HG03432 (cell line): ENCODE measurements at regions not wholly inside any gene's neighbourhood (a gene's known extent, or its start where the extent isn't known, plus 50 kb on each side); places are given as distances from the start of the nearest gene placed in this dataset.
A peak's percentile ranks its signal among the peaks of the same experiment; 100 is the strongest.
"Not testable (repeated sequence)": the region's sequence is repeated elsewhere in the genome, so short reads cannot be mapped to it uniquely, and the experiment has no call there.

ENCODE experiments used
- ATAC-seq: cut with Tn5 transposase; IDR thresholded peaks from one replicate; pipeline ENCODE4 v1.9.1; 2021; ENCODE audit warnings: mild to moderate bottlenecking, moderate library complexity; ENCODE audit not compliant: unreplicated experiment

- not testable (repeated sequence) for ATAC-seq
Measured at GRCh38 chr7:153748885-153749284, 303.3 kb upstream of the DPP6 start.

GRCh38 chr7:153765869-153766268 lies 286.3 kb upstream of the DPP6 start:
- ATAC-seq = not testable (repeated sequence)

- not testable (repeated sequence) for ATAC-seq
Measured at GRCh38 chr7:153766926-153767325, 285.3 kb upstream of the DPP6 start.

- ATAC-seq = no peak
Measured at GRCh38 chr7:153772966-153773365, 279.2 kb upstream of the DPP6 start.

GRCh38 chr7:153776940-153777339 lies 275.3 kb upstream of the DPP6 start:
- ATAC-seq = peak; percentile 81

- not testable (repeated sequence) for ATAC-seq
Measured at GRCh38 chr7:153797363-153797762, 254.8 kb upstream of the DPP6 start.

GRCh38 chr7:153808117-153808516 lies 244.1 kb upstream of the DPP6 start:
- ATAC-seq = no peak

GRCh38 chr7:153829525-153829924 lies 222.7 kb upstream of the DPP6 start:
- no peak for ATAC-seq

GRCh38 chr7:153832160-153832559 lies 220.0 kb upstream of the DPP6 start:
- no peak for ATAC-seq

GRCh38 chr7:153835103-153835502 lies 217.1 kb upstream of the DPP6 start:
- ATAC-seq = no peak

GRCh38 chr7:153835712-153836265 lies 216.4 kb upstream of the DPP6 start:
- no peak for ATAC-seq

- ATAC-seq = no peak
Measured at GRCh38 chr7:153838591-153838990, 213.6 kb upstream of the DPP6 start.

- no peak for ATAC-seq
Measured at GRCh38 chr7:153840861-153841260, 211.3 kb upstream of the DPP6 start.

GRCh38 chr7:153847828-153848227 lies 204.4 kb upstream of the DPP6 start:
- no peak for ATAC-seq

GRCh38 chr7:153852261-153852660 lies 199.9 kb upstream of the DPP6 start:
- ATAC-seq = no peak

- ATAC-seq = no peak
Measured at GRCh38 chr7:153858355-153858754, 193.8 kb upstream of the DPP6 start.

- ATAC-seq = no peak
Measured at GRCh38 chr7:153859239-153859638, 193.0 kb upstream of the DPP6 start.

- no peak for ATAC-seq
Measured at GRCh38 chr7:153886506-153887441, 165.4 kb upstream of the DPP6 start.

GRCh38 chr7:153887749-153888569 lies 164.2 kb upstream of the DPP6 start:
- no peak for ATAC-seq

GRCh38 chr7:153891990-153892389 lies 160.2 kb upstream of the DPP6 start:
- ATAC-seq = no peak

GRCh38 chr7:153902862-153903261 lies 149.3 kb upstream of the DPP6 start:
- ATAC-seq = no peak
